K562 (cell line): ENCODE measurements at regions not wholly inside any gene's neighbourhood (a gene's known extent, or its start where the extent isn't known, plus 50 kb on each side); places are given as distances from the start of the nearest gene placed in this dataset.
A peak's percentile ranks its signal among the peaks of the same experiment; 100 is the strongest.
"Not testable (repeated sequence)": the region's sequence is repeated elsewhere in the genome, so short reads cannot be mapped to it uniquely, and the experiment has no call there.

Experiments used
- ATAC-seq: fragments of 200-7000 bp; cut with Tn5 transposase; 3 replicates; pipeline ENCODE4 v1.9.1; 2020; ENCODE audit warnings: moderate library complexity
- BruUV-seq: library from RNA; stranded (reverse); fragments of 400-500 nt; replicated peaks from 2 replicates; lab custom pipeline; 2021; lab: Mats Ljungman, UMichigan
- CTCF ChIA-PET: fragments of 300-600 bp; formaldehyde crosslinking; extraction: SDS; loops from one replicate; lab custom pipeline; 2021; ENCODE audit warnings: low intra/inter-chr PET ratio; lab: Yijun Ruan, JAX
- POLR2A ChIA-PET: fragments of 300-600, 350-650 bp; sonication (Branson Sonifier 250); formaldehyde crosslinking; extraction: SDS; loops from one replicate; lab custom pipeline; 2021; ENCODE audit warnings: antibody characterized with exemption, inconsistent platforms; lab: Yijun Ruan, JAX
- DNase-seq, 4 experiments: peaks; one replicate each; pipeline versions ENCODE4 v3.0.0 to v3.0.0-alpha.2; 2011 to 2018; ENCODE audit warnings: low spot score in 3 of 4, mixed read lengths in 3 of 4; ENCODE audit errors: extremely low read depth in 1 of 4
- FAIRE-seq: peaks from 2 replicates; lab custom pipeline; 2011; peaks lifted over from hg19 to GRCh38; lab: Jason Lieb, UNC
- H2AFZ ChIP-seq: 2 replicates; pipeline ENCODE4 v1.6.0; 2011; ENCODE audit warnings: low read depth, low read length, control low read depth, inconsistent platforms
- H3K27ac ChIP-seq: fragments of 200-600 bp; 3 replicates; pipeline ENCODE4 v1.8.0; 2011; ENCODE audit warnings: low read depth, mild to moderate bottlenecking, control low read depth, inconsistent platforms, low read length, moderate library complexity, mixed read lengths; ENCODE audit errors: extremely low read depth
- H3K27me3 ChIP-seq, 2 experiments: fragments of 300-600 bp in 1 of 2; 2 replicates in 1 of 2; 3 replicates in 1 of 2; pipeline versions ENCODE4 v1.6.0 to v1.8.0; 2011; ENCODE audit warnings: inconsistent platforms in 2 of 2, low read length in 2 of 2, mild to moderate bottlenecking in 1 of 2, mixed read lengths in 1 of 2, moderate library complexity in 1 of 2; ENCODE audit not compliant: control insufficient read depth in 2 of 2, insufficient read depth in 2 of 2
- H3K36me3 ChIP-seq: fragments of 300-600 bp; 3 replicates; pipeline ENCODE4 v1.8.0; 2011; ENCODE audit warnings: mild to moderate bottlenecking, low read length, inconsistent platforms; ENCODE audit not compliant: control insufficient read depth, insufficient read depth
- H3K4me1 ChIP-seq, 2 experiments: fragments of 200-600 bp in 1 of 2; replicated peaks in 1 of 2; 2 replicates in 1 of 2; 3 replicates in 1 of 2; pipeline versions ENCODE4 v1.5.1 to v1.8.0; 2011; ENCODE audit warnings: inconsistent platforms in 2 of 2, low read length in 2 of 2, mild to moderate bottlenecking in 1 of 2, mixed read lengths in 1 of 2, moderate library complexity in 1 of 2; ENCODE audit not compliant: control insufficient read depth in 2 of 2, insufficient read depth in 2 of 2
- H3K4me2 ChIP-seq: 2 replicates; pipeline ENCODE4 v1.6.1; 2011; ENCODE audit warnings: low read length, control low read depth, inconsistent platforms, mixed read lengths; ENCODE audit not compliant: insufficient read depth
- H3K4me3 ChIP-seq: fragments of 200-600 bp; sonication (generic), shearing (Covaris generic); 2 replicates; pipeline ENCODE4 v1.5.1; 2016; ENCODE audit warnings: control low read depth, inconsistent platforms
- H3K79me2 ChIP-seq: fragments of 200-600 bp; 3 replicates; pipeline ENCODE4 v1.8.0; 2011; ENCODE audit warnings: low read length, inconsistent platforms; ENCODE audit not compliant: control insufficient read depth, insufficient read depth
- H3K9ac ChIP-seq, 2 experiments: 2 replicates each; pipeline versions ENCODE4 v1.6.0 to v1.6.1; 2011; ENCODE audit warnings: low read depth in 2 of 2, low read length in 2 of 2, control low read depth in 1 of 2, inconsistent platforms in 1 of 2, mild to moderate bottlenecking in 1 of 2, mixed read lengths in 1 of 2; ENCODE audit not compliant: insufficient read depth in 1 of 2
- H3K9me1 ChIP-seq: one replicate; pipeline ENCODE4 v1.6.0; 2011; ENCODE audit warnings: inconsistent platforms, mild to moderate bottlenecking, low read length, moderate library complexity; ENCODE audit not compliant: control insufficient read depth, insufficient read depth
- H3K9me3 ChIP-seq: replicated peaks from 2 replicates; pipeline ENCODE4 v1.5.1; 2011; ENCODE audit warnings: low read depth, low read length, inconsistent platforms; ENCODE audit not compliant: control insufficient read depth, insufficient read depth
- H4K20me1 ChIP-seq: replicated peaks from 2 replicates; pipeline ENCODE4 v1.6.1; 2011; ENCODE audit warnings: low read length, inconsistent platforms, mixed read lengths; ENCODE audit not compliant: control insufficient read depth, insufficient read depth
- ZBTB40 ChIP-seq, 2 experiments: fragments of 450-650 bp in 1 of 2; sonication (generic) in 1 of 2; formaldehyde crosslinking in 1 of 2; IDR thresholded peaks; 2 replicates each; pipeline versions ENCODE4 v1.7.1 to v1.9.0; 2016 to 2022; ENCODE audit warnings: inconsistent platforms in 1 of 2, mild to moderate bottlenecking in 1 of 2, missing genetic modification reagents in 1 of 2
- WGBS: fragments of 100-300 bp; shearing (Covaris generic); methylation state at CpG from one replicate; pipeline ENCODE4 v1.1.6; 2016; ENCODE audit warnings: low coverage, mixed read lengths; ENCODE audit not compliant: insufficient coverage; ENCODE audit errors: missing lambda C conversion rate; 5-methylcytosine and 5-hydroxymethylcytosine counted together
- in situ Hi-C: fragments of 300-500 bp; cut with MboI; formaldehyde crosslinking; loops from 4 replicates; pipeline ENCODE4 v1.15.0; 2018; ENCODE audit warnings: inconsistent platforms, mixed read lengths
- intact Hi-C: fragments of 100-400 bp; cut with micrococcal nuclease; formaldehyde crosslinking; loops from 2 replicates; pipeline ENCODE4 v1.14.2; 2022

DNA sequence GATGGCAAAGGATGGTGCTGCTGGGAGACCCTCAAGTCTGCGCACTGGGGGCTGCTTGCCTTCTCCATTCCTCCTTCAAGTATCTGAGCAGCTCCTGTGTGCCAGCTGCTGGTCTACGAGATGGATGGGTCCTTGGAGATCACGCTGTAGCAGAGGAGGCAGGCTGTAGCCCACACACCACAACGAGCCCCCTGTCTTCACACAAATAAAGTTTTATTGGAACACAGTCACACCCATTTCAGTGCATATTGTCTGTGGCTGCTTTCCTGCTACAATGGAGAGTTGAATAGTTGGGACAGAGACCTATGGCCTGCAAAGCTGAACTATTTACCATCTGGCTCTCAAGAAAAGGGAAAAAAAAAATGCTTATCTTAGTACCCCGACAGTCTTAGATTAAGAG lies 64.4 kb upstream of the KRTAP5-11 start:
- in situ Hi-C loops, BruUV-seq, H3K27ac ChIP-seq, H4K20me1 ChIP-seq, intact Hi-C loops, H3K79me2 ChIP-seq, DNase-seq, H2AFZ ChIP-seq, ATAC-seq, H3K4me1 ChIP-seq, CTCF ChIA-PET, H3K4me3 ChIP-seq, POLR2A ChIA-PET, H3K9me1 ChIP-seq, H3K4me2 ChIP-seq, H3K9ac ChIP-seq, H3K27me3 ChIP-seq, FAIRE-seq, H3K36me3 ChIP-seq, H3K9me3 ChIP-seq: not testable (repeated sequence)
- 11% methylated on average over 5 of the region's 5 CpGs for WGBS
- peak; percentile 90 for TF ChIP-seq ZBTB40 (IDR thresholded peaks at IDR 0.05)
- peak; percentile 78 for TF ChIP-seq ZBTB40 (CRISPR knock-in tag; IDR thresholded peaks at IDR 0.05)
